NCI-H774 (cell line): ENCODE measurements at regions not wholly inside any gene's neighbourhood (a gene's known extent, or its start where the extent isn't known, plus 50 kb on each side); places are given as distances from the start of the nearest gene placed in this dataset.
A peak's percentile ranks its signal among the peaks of the same experiment; 100 is the strongest.
"Not testable (repeated sequence)": the region's sequence is repeated elsewhere in the genome, so short reads cannot be mapped to it uniquely, and the experiment has no call there.

ENCODE experiments used
- DNase-seq: peaks from one replicate; lab custom pipeline; 2025; lab: John Stamatoyannopoulos, UW

GRCh38 chr11:98153752-98154151 lies 867.0 kb upstream of the CNTN5 start:
- no peak for DNase-seq

- DNase-seq: peak; percentile 37
Measured at GRCh38 chr11:98155696-98156095, 865.1 kb upstream of the CNTN5 start.

GRCh38 chr11:98177925-98178324 lies 842.8 kb upstream of the CNTN5 start:
- DNase-seq: no peak

GRCh38 chr11:98180511-98180910 lies 840.2 kb upstream of the CNTN5 start:
- DNase-seq: no peak

- no peak for DNase-seq
Measured at GRCh38 chr11:98180921-98181320, 839.8 kb upstream of the CNTN5 start.

GRCh38 chr11:98183034-98183433 lies 837.7 kb upstream of the CNTN5 start:
- DNase-seq: no peak

GRCh38 chr11:98185245-98185644 lies 835.5 kb upstream of the CNTN5 start:
- no peak for DNase-seq

- no peak for DNase-seq
Measured at GRCh38 chr11:98194611-98195010, 826.1 kb upstream of the CNTN5 start.

GRCh38 chr11:98195300-98195699 lies 825.4 kb upstream of the CNTN5 start:
- no peak for DNase-seq

GRCh38 chr11:98207086-98207485 lies 813.7 kb upstream of the CNTN5 start:
- no peak for DNase-seq

- DNase-seq: no peak
Measured at GRCh38 chr11:98227278-98227677, 793.5 kb upstream of the CNTN5 start.

GRCh38 chr11:98230678-98231077 lies 790.1 kb upstream of the CNTN5 start:
- no peak for DNase-seq

GRCh38 chr11:98234698-98235097 lies 786.1 kb upstream of the CNTN5 start:
- DNase-seq: no peak

- DNase-seq: no peak
Measured at GRCh38 chr11:98243897-98244296, 776.9 kb upstream of the CNTN5 start.

GRCh38 chr11:98260983-98261382 lies 759.8 kb upstream of the CNTN5 start:
- DNase-seq: no peak

GRCh38 chr11:98277251-98277912 lies 743.4 kb upstream of the CNTN5 start:
- DNase-seq: no peak

- DNase-seq: no peak
Measured at GRCh38 chr11:98289617-98290263, 731.0 kb upstream of the CNTN5 start.

- DNase-seq: no peak
Measured at GRCh38 chr11:98296091-98296880, 724.5 kb upstream of the CNTN5 start.

- DNase-seq: no peak
Measured at GRCh38 chr11:98300719-98301118, 720.0 kb upstream of the CNTN5 start.

- DNase-seq: no peak
Measured at GRCh38 chr11:98307827-98308491, 712.8 kb upstream of the CNTN5 start.

- DNase-seq: not testable (repeated sequence)
Measured at GRCh38 chr11:98330306-98330705, 690.4 kb upstream of the CNTN5 start.

GRCh38 chr11:98358551-98358950 lies 662.2 kb upstream of the CNTN5 start:
- DNase-seq: no peak

GRCh38 chr11:98365190-98365589 lies 655.6 kb upstream of the CNTN5 start:
- no peak for DNase-seq
